H9 (cell line): ENCODE measurements at regions not wholly inside any gene's neighbourhood (a gene's known extent, or its start where the extent isn't known, plus 50 kb on each side); places are given as distances from the start of the nearest gene placed in this dataset.

Experiments
- DNase-seq: peaks from one replicate; pipeline ENCODE4 v3.0.0-alpha.2; 2017
- H2AFZ ChIP-seq: one replicate; pipeline ENCODE4 v1.6.1; 2013; ENCODE audit warnings: mild to moderate bottlenecking, low read length, control low read depth, moderate library complexity
- H2AK5ac ChIP-seq: 2 replicates; pipeline ENCODE4 v1.6.1; 2013; ENCODE audit warnings: low read length, control low read depth, mixed read lengths; ENCODE audit not compliant: insufficient read length
- H2BK120ac ChIP-seq: one replicate; pipeline ENCODE4 v1.6.1; 2013; ENCODE audit warnings: low read depth, mild to moderate bottlenecking, low read length, control low read depth, inconsistent platforms; ENCODE audit not compliant: poor library complexity, severe bottlenecking
- H2BK12ac ChIP-seq: 2 replicates; pipeline ENCODE4 v1.6.1; 2013; ENCODE audit warnings: low read length, control low read depth, mixed read lengths, low read depth; ENCODE audit not compliant: insufficient read length
- H2BK15ac ChIP-seq: 2 replicates; pipeline ENCODE4 v1.6.1; 2013; ENCODE audit warnings: low read depth, low read length, control low read depth
- H2BK20ac ChIP-seq: one replicate; pipeline ENCODE4 v1.6.1; 2013; ENCODE audit warnings: low read depth, mild to moderate bottlenecking, low read length, control low read depth, inconsistent platforms; ENCODE audit not compliant: poor library complexity, severe bottlenecking
- H2BK5ac ChIP-seq: 2 replicates; pipeline ENCODE4 v1.6.1; 2013; ENCODE audit warnings: low read length, control low read depth, mixed read lengths; ENCODE audit not compliant: insufficient read length
- H3K14ac ChIP-seq: 2 replicates; pipeline ENCODE4 v1.6.1; 2013; ENCODE audit warnings: low read length, control low read depth; ENCODE audit not compliant: insufficient read depth
- H3K18ac ChIP-seq: 2 replicates; pipeline ENCODE4 v1.6.1; 2013; ENCODE audit warnings: low read depth, mild to moderate bottlenecking, mixed read lengths, low read length, control low read depth; ENCODE audit not compliant: insufficient read length
- H3K23ac ChIP-seq: 2 replicates; pipeline ENCODE4 v1.6.1; 2013; ENCODE audit warnings: low read length, control low read depth, mixed read lengths, low read depth; ENCODE audit not compliant: insufficient read length
- H3K23me2 ChIP-seq: 2 replicates; pipeline ENCODE4 v1.6.1; 2013; ENCODE audit warnings: low read depth, mild to moderate bottlenecking, mixed read lengths, low read length, control low read depth; ENCODE audit not compliant: insufficient read length, poor library complexity, severe bottlenecking
- H3K27ac ChIP-seq: 2 replicates; pipeline ENCODE4 v1.5.1; 2013; ENCODE audit warnings: low read length, control low read depth, mixed read lengths, low read depth; ENCODE audit not compliant: insufficient read length
- H3K27me3 ChIP-seq: 2 replicates; pipeline ENCODE4 v1.6.1; 2013; ENCODE audit warnings: low read length, control low read depth, inconsistent platforms; ENCODE audit not compliant: insufficient read depth
- H3K4ac ChIP-seq: 2 replicates; pipeline ENCODE4 v1.6.1; 2013; ENCODE audit warnings: low read depth, mild to moderate bottlenecking, control low read depth, inconsistent platforms, low read length, moderate library complexity
- H3K4me1 ChIP-seq: 2 replicates; pipeline ENCODE4 v1.6.1; 2013; ENCODE audit warnings: low read length, control low read depth, inconsistent platforms; ENCODE audit not compliant: insufficient read depth
- H3K4me2 ChIP-seq: 2 replicates; pipeline ENCODE4 v1.6.1; 2013; ENCODE audit warnings: low read length, control low read depth, mixed read lengths; ENCODE audit not compliant: insufficient read length, insufficient read depth
- H3K56ac ChIP-seq: 2 replicates; pipeline ENCODE4 v1.6.1; 2013; ENCODE audit warnings: low read depth, mild to moderate bottlenecking, mixed read lengths, low read length, control low read depth; ENCODE audit not compliant: insufficient read length
- H3K79me1 ChIP-seq: 2 replicates; pipeline ENCODE4 v1.6.1; 2013; ENCODE audit warnings: low read depth, mild to moderate bottlenecking, moderate library complexity, low read length, control low read depth, inconsistent platforms; ENCODE audit not compliant: insufficient read depth, poor library complexity, severe bottlenecking
- H3K79me2 ChIP-seq: 2 replicates; pipeline ENCODE4 v1.6.1; 2013; ENCODE audit warnings: low read length, control low read depth, inconsistent platforms; ENCODE audit not compliant: insufficient read depth
- H3K9ac ChIP-seq: 2 replicates; pipeline ENCODE4 v1.6.1; 2013; ENCODE audit warnings: low read length, control low read depth, mixed read lengths; ENCODE audit not compliant: insufficient read length; ENCODE audit errors: extremely low read depth
- H3K9me3 ChIP-seq: one replicate; pipeline ENCODE4 v1.6.1; 2013; ENCODE audit warnings: low read depth, low read length, inconsistent platforms; ENCODE audit not compliant: control insufficient read depth
- H3T11ph ChIP-seq: one replicate; pipeline ENCODE4 v1.6.1; 2013; ENCODE audit warnings: mild to moderate bottlenecking, low read length, control low read depth, inconsistent platforms
- H4K20me1 ChIP-seq: one replicate; pipeline ENCODE4 v1.6.1; 2013; ENCODE audit not compliant: control insufficient read depth, insufficient read length, insufficient read depth
- H4K5ac ChIP-seq: 2 replicates; pipeline ENCODE4 v1.6.1; 2013; ENCODE audit warnings: low read depth, mild to moderate bottlenecking, mixed read lengths, low read length, control low read depth; ENCODE audit not compliant: insufficient read length
- H4K8ac ChIP-seq: replicated peaks from 2 replicates; pipeline ENCODE4 v1.6.1; 2013; ENCODE audit warnings: low read length, control low read depth, mixed read lengths, low read depth; ENCODE audit not compliant: insufficient read length
- H4K91ac ChIP-seq: 2 replicates; pipeline ENCODE4 v1.6.1; 2013; ENCODE audit warnings: low read depth, mild to moderate bottlenecking, moderate library complexity, mixed read lengths, low read length, control low read depth; ENCODE audit not compliant: insufficient read length
- H3K27ac Mint-ChIP-seq, 3 experiments: 2 replicates in 2 of 3; 3 replicates in 1 of 3; pipeline ENCODE4 v1.8.0; 2020 to 2021; ENCODE audit warnings: mixed read lengths in 3 of 3, mild to moderate bottlenecking in 1 of 3, moderate library complexity in 1 of 3
- H3K27me3 Mint-ChIP-seq: 2 replicates; pipeline ENCODE4 v1.8.0; 2021; ENCODE audit warnings: low read depth, mild to moderate bottlenecking, moderate library complexity, mixed read lengths
- H3K36me3 Mint-ChIP-seq, 3 experiments: 2 replicates in 2 of 3; 3 replicates in 1 of 3; pipeline ENCODE4 v1.8.0; 2020 to 2021; ENCODE audit warnings: low read depth in 3 of 3, mixed read lengths in 3 of 3; ENCODE audit not compliant: insufficient read depth in 1 of 3
- H3K4me1 Mint-ChIP-seq, 2 experiments: 2 replicates each; pipeline ENCODE4 v1.8.0; 2020; ENCODE audit warnings: mixed read lengths in 2 of 2
- H3K4me3 Mint-ChIP-seq, 2 experiments: 2 replicates in 1 of 2; 3 replicates in 1 of 2; pipeline ENCODE4 v1.8.0; 2020 to 2021; ENCODE audit warnings: mild to moderate bottlenecking in 2 of 2, mixed read lengths in 2 of 2, moderate library complexity in 1 of 2
- H3K9me3 Mint-ChIP-seq, 2 experiments: 2 replicates in 1 of 2; 3 replicates in 1 of 2; pipeline ENCODE4 v1.8.0; 2020; ENCODE audit warnings: mild to moderate bottlenecking in 2 of 2, mixed read lengths in 2 of 2, moderate library complexity in 1 of 2
- WGBS: extraction: QIAGEN DNeasy Blood & Tissue Kit; methylation state at CpG from one replicate; pipeline ENCODE4 v1.1.7; 2013; ENCODE audit warnings: missing lambda C conversion rate, low lambda C conversion rate, mixed read lengths; ENCODE audit not compliant: insufficient read length; ENCODE audit errors: extremely low coverage; 5-methylcytosine and 5-hydroxymethylcytosine counted together
- TF ChIP-seq, protein P1 (sequence below): fragments of 200-600 bp; sonication (generic); conservative IDR thresholded peaks from 3 replicates; pipeline ENCODE4 v1.8.0; 2021; ENCODE audit warnings: antibody characterized with exemption, mild to moderate bottlenecking

DNA sequence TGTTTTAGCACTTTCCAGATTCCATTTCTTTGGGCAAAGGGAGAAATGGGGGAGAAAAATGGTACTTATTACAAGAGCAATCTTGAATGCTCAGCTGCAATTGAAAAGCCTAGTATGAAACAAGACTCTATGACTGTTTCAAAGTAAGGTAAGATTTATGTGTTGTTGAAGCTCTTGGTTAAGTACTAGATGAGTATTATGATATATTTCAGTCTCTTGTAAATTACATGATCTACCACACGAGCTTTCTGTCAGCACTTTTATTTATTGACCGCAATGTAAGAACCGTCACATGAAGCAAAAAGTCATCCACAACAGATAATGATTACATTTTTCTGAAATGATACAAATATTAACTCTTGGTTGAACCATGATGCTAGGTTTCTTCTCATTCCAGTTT lies 906.7 kb upstream of the CHORDC1 start:
- no peak overlapping the region for H2BK120ac ChIP-seq
- no peak overlapping the region for H2BK5ac ChIP-seq
- no peaks in the 10 kb centered on the region for H3K23me2 ChIP-seq
- H4K91ac ChIP-seq, result no peak overlapping the region
- no peaks in the 10 kb centered on the region for H3K9me3 Mint-ChIP-seq
- no peak overlapping the region for H2BK12ac ChIP-seq
- H3K27ac Mint-ChIP-seq, result no peak overlapping the region; a peak in 2 of 7 replicates
- peaks cover 3 to 4% of the 10 kb centered on the region in 2 experiments; a peak in 1 of 4 replicates for H3K4me1 Mint-ChIP-seq
- H3K27me3 Mint-ChIP-seq, result no peaks in the 10 kb centered on the region
- H3K9me3 ChIP-seq, result no peaks in the 10 kb centered on the region
- H3K9ac ChIP-seq, result no peak overlapping the region
- H4K5ac ChIP-seq, result no peak overlapping the region
- no peaks in the 10 kb centered on the region for H3K4me1 ChIP-seq
- no peak overlapping the region for H3K4me2 ChIP-seq
- H4K20me1 ChIP-seq, result no peaks in the 10 kb centered on the region
- H3K27ac ChIP-seq, result no peak overlapping the region
- no peak overlapping the region for H3K4me3 Mint-ChIP-seq
- WGBS, result no CpG with 5 or more reads among the region's 3 CpGs
- no peak overlapping the region for H3T11ph ChIP-seq
- H2AFZ ChIP-seq, result no peak overlapping the region
- no peaks in the 10 kb centered on the region for H3K36me3 Mint-ChIP-seq
- H2BK20ac ChIP-seq, result no peak overlapping the region
- H3K27me3 ChIP-seq, result no peaks in the 10 kb centered on the region
- H3K79me1 ChIP-seq, result no peaks in the 10 kb centered on the region
- H3K23ac ChIP-seq, result no peak overlapping the region
- no peak overlapping the region for H3K56ac ChIP-seq
- no peak overlapping the region for H3K14ac ChIP-seq
- H3K4ac ChIP-seq, result no peak overlapping the region
- no peak overlapping the region for H3K18ac ChIP-seq
- H2BK15ac ChIP-seq, result no peak overlapping the region
- H2AK5ac ChIP-seq, result no peak overlapping the region
- DNase-seq, result no peak
- no peaks in the 10 kb centered on the region for H3K79me2 ChIP-seq
- TF ChIP-seq, protein P1, sequence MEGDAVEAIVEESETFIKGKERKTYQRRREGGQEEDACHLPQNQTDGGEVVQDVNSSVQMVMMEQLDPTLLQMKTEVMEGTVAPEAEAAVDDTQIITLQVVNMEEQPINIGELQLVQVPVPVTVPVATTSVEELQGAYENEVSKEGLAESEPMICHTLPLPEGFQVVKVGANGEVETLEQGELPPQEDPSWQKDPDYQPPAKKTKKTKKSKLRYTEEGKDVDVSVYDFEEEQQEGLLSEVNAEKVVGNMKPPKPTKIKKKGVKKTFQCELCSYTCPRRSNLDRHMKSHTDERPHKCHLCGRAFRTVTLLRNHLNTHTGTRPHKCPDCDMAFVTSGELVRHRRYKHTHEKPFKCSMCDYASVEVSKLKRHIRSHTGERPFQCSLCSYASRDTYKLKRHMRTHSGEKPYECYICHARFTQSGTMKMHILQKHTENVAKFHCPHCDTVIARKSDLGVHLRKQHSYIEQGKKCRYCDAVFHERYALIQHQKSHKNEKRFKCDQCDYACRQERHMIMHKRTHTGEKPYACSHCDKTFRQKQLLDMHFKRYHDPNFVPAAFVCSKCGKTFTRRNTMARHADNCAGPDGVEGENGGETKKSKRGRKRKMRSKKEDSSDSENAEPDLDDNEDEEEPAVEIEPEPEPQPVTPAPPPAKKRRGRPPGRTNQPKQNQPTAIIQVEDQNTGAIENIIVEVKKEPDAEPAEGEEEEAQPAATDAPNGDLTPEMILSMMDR, result no peak
- no peak overlapping the region for H4K8ac ChIP-seq
